Occipital lobe (tissue), 1 donor: ENCODE measurements at regions not wholly inside any gene's neighbourhood (a gene's known extent, or its start where the extent isn't known, plus 50 kb on each side); places are given as distances from the start of the nearest gene placed in this dataset.

ENCODE experiments used
- DNase-seq: peaks from one replicate; lab custom pipeline; 2025; lab: John Stamatoyannopoulos, UW

DNA sequence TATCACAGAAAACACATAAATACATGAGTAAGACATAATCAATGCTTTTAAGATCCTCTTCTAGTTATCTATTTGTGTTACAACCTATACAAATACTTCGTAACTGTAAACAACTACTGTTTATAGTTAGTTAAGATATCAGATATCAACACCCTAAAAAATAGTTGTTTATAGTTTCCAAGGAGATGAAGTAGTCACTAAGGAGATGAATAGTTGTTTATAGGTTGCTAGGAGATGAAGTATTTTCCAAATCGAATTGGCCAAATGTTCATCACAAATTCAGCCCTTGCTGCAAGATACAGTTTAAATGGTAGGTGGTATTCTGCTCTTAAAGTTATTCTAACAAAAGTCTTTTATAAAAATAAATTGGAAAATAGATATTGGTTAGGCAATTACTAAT lies 618.2 kb upstream of the PCDH10 start:
- DNase-seq, result no peak

DNA sequence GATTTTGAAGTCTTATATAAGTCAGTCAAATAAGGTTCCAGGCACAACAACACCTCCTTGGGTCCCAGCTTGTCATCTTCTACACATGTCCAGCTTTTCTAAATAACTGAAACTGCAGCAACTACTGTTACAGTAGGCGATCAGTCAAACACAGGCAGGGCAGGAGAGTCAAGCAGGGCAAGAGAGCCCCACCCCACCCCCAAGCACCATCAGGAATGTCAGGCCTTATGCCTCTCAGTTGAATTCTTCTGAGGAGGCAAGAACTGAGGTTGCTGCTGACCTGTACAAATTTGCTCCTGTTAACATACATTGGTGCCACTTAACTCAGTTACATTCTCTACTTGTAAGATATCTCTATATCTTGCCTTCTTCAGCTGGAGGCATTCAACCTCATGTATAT lies 608.8 kb upstream of the PCDH10 start:
- DNase-seq, result no peak

GRCh38 chr4:132540797-132541196 lies 608.3 kb upstream of the PCDH10 start:
- no peak for DNase-seq

- no peak for DNase-seq
Measured at GRCh38 chr4:132542228-132542627, 606.9 kb upstream of the PCDH10 start.

DNA sequence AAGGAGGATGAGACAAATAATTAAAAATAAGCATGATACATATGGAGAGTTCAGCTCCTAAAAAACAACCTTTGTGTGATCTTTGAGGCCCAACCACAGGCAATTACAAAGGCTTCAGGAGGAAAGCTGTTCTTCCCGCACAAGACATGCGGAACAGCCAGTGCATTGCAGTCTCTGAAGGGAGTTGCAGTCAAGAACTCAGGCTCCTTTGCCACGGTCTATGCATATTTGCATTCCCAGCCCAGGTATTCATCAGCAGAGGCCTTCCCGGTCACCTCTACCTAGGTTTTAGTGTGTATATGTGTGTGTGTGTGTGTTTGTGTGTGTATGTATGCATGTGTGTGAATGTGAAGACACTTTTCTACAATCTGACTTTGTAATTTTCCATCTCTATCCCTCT lies 600.6 kb upstream of the PCDH10 start:
- no peak for DNase-seq

DNA sequence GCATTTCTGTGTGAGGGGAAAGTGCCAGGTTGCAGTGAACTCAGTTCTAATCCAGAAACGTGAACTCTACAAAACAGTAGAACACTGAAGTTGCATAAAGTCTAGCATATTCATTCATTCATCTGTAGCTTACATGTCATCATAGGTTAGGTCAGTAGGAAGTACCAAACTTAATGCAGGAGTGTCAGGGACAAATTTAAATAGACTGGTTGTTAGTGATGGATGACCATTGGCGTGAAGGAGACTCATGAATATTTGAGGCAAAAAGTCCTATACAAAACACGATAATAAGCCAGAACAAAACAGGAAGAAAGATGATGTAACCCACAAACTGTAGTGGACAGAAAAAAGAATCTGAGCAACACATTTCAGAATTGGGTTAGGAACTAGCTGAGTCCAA lies 592.8 kb upstream of the PCDH10 start:
- no peak for DNase-seq

DNA sequence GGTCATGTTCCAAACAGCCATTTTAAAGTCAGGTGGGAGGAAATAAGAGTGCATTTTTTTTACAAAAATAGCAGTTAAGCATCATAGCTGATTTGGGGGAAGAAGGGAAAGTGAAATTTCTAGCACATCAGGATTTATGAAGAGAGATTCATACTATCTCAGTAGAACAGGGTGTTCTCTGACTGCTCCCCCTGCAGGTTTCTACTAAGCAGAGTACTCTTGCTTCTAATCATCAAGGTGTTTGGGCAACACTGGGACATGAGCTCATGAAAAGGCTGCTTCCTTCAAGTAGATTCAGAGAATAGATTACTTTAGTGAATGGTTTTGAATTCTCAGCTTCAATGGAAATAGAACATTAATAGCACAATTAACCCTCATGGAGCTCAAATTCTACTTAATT lies 591.4 kb upstream of the PCDH10 start:
- DNase-seq, result no peak

DNA sequence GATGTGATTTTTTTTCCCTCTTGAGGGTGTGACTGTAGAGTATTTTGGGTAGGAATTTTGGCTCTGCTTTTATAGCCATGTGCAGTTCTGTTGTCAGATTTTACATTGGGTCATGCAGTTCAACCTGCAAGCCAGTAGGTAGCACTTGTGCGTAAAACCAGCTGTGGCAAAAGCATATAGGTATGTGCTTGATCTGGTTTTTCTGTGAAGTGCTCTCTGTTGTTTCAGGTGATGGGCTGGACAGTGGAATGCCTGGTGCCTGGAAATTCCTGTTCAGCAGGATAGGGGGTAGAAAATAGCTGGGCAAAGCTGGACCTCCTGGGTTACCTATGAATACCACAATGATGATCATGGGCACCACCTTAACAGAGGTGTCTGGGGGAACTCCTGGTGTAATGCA lies 584.2 kb upstream of the PCDH10 start:
- no peak for DNase-seq

DNA sequence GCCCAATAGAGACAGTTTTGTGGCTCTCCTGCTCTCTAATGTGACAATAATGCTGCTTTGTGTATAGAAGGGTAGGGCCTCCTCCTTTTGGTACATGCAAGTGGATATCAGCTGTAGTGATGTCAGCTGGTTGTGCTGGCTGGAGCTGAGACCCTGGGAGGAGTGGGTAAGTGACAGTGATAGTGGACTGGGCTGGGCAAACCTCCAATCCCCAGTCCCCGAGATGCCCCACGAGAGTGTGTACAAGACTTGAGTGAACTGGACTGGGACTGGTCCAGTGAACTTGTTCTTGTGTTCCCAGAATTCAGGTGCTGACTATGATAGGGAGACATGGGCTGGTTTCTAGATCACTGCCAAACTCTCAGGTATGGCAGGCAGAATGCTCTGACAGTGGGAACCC lies 583.6 kb upstream of the PCDH10 start:
- no peak for DNase-seq

DNA sequence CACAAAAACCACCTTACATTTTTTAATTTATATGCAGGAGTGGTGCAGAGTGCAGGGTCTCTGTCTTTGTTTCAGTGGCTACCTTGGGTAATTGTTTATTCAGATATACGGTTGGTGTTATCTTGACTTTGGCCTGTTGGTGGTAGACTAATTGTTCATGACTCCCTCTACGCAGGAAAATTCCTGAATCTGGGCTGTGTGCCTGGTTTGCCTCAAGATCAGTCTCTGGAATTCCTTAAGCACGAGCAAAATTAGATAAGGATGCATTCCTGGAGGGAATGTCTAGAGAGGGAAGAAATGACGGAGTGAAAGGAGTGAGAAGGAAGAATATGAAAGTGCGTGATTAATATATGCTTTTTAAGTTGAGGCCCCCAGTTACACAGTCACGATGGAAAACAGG lies 576.9 kb upstream of the PCDH10 start:
- no peak for DNase-seq

- no peak for DNase-seq
Measured at GRCh38 chr4:132587626-132588025, 561.5 kb upstream of the PCDH10 start.

DNA sequence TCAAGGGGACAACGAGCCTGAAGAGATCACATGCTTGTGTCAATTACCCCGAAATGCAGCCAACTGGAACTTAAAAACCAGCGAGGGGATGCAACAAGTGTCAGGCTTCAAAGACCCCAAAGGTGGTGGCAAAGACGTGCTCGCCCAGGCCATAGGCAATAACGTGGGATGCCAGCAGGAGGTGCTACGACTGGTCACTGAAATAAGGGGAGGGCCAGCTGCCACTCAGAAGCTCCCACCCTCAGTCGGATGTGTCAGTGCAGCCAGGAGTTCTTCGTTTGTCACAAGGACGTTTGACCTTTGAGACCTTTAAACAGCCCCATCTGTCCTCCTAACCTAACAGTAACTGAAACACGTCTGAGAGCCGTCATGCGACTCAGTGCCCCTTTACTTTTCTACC lies 556.8 kb upstream of the PCDH10 start:
- no peak for DNase-seq

GRCh38 chr4:132592850-132593249 lies 556.2 kb upstream of the PCDH10 start:
- no peak for DNase-seq

DNA sequence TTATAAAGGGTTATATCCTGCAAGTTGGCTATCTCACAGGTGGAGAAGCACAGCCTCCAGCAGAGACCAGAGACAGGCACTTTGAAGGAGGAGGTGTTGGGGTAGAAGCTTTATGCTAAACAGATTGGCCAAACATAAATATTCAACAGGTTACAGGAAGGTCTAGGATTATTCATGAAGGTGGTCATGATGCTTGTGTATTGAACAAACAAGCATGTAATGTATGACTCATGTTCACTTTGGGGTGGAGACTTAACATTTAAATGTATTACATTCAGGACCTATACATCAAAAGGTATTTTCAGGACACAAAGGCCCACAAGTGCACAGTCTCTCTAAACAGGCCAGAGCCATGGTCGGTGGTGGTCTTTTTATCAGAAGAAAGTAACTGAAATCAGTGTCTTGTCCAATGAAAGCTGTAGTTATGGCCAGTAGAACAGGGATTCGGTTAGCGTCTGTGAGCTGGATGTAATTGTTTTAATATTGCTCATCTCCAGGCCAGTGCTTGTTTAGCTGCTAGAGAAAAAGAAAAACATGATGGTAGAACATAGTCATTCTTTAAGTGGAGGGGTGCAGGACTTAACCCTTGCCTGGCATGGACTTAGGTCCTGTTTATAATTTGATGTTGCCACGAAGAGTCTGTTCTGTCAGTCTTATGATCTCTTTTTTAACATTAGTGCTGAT lies 555.2 kb upstream of the PCDH10 start:
- no peak for DNase-seq

DNA sequence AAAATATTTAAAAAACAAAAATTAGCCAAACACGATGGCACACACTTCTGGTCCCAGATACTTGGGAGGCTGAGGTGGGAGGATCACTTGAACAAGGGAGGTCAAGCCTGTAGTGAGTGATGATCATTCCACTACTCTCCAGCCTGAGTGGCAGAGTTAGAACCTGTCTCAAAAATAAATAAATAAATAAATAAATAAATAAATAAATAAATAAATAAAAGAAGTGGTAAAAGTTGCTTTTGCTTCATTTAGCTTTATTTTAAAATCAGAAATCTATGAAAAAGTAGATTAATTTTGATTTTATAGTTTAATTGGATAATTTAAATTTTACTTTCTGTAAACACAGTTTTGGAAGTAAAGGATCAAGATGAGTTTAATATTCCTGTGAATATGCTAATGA lies 552.9 kb upstream of the PCDH10 start:
- DNase-seq, result no peak

DNA sequence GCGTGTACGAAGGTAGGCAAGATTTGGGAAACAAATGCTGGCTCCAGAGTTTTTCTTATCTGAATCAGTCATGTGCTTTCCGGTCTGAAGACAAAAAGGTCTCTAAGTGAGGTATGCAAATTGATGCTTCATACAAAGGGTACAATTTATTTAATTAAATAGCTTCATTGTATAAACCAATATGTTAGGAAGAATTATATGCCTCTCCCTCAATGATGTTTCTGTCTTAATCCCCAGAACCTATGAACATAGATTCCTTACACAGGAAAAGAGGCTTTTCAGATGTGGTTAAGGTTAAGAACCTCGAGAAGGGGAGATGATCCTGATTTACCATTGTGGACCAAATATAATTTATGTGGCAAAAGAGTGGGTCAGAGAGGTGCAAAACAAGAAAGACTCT lies 543.5 kb upstream of the PCDH10 start:
- no peak for DNase-seq

GRCh38 chr4:132614682-132615081 lies 534.4 kb upstream of the PCDH10 start:
- DNase-seq, result no peak

DNA sequence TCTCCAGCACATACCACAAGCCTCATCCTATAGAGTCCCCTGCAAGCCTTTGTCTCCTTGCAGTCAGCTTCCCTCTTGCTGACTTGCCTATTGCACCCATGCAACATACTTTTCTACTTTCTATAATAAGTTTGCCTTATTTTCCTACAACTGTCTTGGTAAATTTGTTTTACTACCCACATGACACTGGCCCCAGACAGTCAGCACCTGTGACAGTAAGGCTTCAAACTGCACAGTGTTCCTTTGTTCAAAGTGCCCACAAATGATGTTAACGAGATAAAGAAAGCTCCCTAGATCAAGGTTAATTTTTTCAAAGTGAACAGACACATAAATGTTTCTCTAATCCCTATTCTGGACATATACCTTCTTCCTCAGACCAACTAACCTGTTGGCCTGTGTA lies 529.1 kb upstream of the PCDH10 start:
- no peak for DNase-seq

GRCh38 chr4:132642016-132642817 lies 506.9 kb upstream of the PCDH10 start:
- no peak for DNase-seq

DNA sequence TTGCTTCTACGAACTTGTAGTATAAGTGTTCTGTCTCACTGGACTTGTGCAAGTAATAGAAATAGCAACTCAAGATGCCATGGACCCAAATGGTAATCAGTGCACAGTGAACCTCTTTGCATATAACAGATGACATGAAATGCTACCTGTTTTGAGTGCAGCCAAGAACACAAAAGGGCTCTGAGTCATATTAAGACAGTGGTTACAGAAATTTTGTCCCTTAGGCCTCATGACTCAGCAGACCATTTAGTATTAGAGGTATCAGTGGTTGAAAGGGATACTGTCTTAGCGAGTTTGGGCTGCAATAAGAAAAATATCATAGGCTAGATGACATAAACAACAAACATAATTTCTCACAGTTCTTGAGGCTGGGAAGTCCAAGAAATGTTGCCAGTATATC lies 502.9 kb upstream of the PCDH10 start:
- DNase-seq, result no peak

DNA sequence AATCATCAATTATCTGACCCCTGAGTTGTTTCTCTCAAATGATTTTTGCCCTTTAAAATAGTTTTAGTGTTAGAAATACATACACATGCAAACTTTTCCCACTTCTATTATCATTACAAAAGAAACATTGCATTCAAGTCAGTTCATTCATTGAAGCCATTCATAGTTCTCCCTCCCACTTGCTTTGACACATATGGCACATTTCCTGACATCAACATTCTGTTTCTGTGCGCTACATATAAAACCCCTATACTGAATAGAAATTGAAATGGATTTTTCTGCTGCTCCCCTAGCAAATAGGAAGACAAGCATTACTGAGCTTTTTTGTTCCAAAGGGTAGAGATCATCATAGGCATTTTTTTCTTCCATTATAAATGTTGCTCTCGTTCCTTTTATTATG lies 497.9 kb upstream of the PCDH10 start:
- DNase-seq, result no peak

DNA sequence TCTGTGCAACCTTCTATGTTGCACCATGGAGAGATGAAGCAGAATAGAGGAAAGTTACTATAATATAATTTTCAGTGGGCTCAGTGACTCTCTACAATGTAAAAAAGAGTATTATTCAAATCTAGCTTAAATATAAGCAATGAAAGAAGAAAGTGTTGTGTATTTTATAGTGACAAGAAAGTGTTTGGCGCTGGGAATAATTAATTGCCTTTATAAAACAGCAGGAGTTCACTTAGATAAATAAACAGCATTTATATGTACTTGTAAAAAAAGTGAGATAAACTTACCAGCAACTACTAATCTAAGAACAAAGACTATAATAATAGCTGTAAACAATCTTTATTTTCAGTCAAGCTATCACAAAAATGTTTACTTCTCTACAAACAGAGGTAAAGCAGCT lies 488.9 kb upstream of the PCDH10 start:
- DNase-seq, result no peak

DNA sequence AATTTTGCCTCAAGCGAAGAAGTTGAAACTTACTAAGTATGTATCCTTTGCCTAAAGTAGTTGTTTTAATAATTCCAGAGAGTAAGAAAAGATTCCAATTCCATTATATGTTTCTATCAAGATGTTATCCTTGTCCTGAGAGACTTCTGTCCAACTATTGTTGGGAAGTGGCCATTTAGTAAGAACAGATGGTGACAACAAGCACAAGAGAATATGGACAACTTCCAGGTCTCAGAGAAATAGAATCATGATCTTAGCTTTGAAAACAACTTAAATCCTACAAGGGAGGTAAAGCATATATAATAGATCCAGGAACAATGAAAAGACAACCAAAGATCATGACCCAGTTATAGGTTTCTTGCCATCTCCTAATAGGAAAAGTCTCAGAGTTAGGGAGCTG lies 486.6 kb upstream of the PCDH10 start:
- DNase-seq, result no peak
